ENCODE measurements at regions not wholly inside any gene's neighbourhood (a gene's known extent, or its start where the extent isn't known, plus 50 kb on each side); places are given as distances from the start of the nearest gene placed in this dataset.
A peak's percentile ranks its signal among the peaks of the same experiment; 100 is the strongest.

GRCh38 chr3:193997228-193998122 lies 138.5 kb upstream of the HES1 start:
- DNase-seq: no peak

GRCh38 chr3:193998123-193998448 lies 137.9 kb upstream of the HES1 start:
- DNase-seq: no peak

GRCh38 chr3:193998628-193999195 lies 137.2 kb upstream of the HES1 start:
- no peak for DNase-seq

- DNase-seq: no peak
Measured at GRCh38 chr3:194000100-194000499, 135.8 kb upstream of the HES1 start.

GRCh38 chr3:194000712-194001111 lies 135.2 kb upstream of the HES1 start:
- no peak for DNase-seq

- DNase-seq: no peak
Measured at GRCh38 chr3:194001728-194002459, 134.1 kb upstream of the HES1 start.

GRCh38 chr3:194003114-194004057 lies 132.6 kb upstream of the HES1 start:
- peak; percentile 21 to 57 for DNase-seq

- no peak for DNase-seq
Measured at GRCh38 chr3:194005930-194006501, 129.9 kb upstream of the HES1 start.

- DNase-seq: no peak
Measured at GRCh38 chr3:194007592-194008337, 128.2 kb upstream of the HES1 start.

GRCh38 chr3:194009019-194009418 lies 126.9 kb upstream of the HES1 start:
- DNase-seq: no peak

GRCh38 chr3:194009892-194010533 lies 125.9 kb upstream of the HES1 start:
- no peak for DNase-seq

GRCh38 chr3:194011807-194012206 lies 124.1 kb upstream of the HES1 start:
- no peak for DNase-seq

- no peak for DNase-seq
Measured at GRCh38 chr3:194013928-194014327, 122.0 kb upstream of the HES1 start.

- no peak for DNase-seq
Measured at GRCh38 chr3:194014756-194015155, 121.2 kb upstream of the HES1 start.

- no peak for DNase-seq
Measured at GRCh38 chr3:194019398-194020165, 116.4 kb upstream of the HES1 start.

- no peak for DNase-seq
Measured at GRCh38 chr3:194022052-194022451, 113.9 kb upstream of the HES1 start.

GRCh38 chr3:194022816-194023215 lies 113.1 kb upstream of the HES1 start:
- no peak for DNase-seq

GRCh38 chr3:194023501-194024280 lies 112.3 kb upstream of the HES1 start:
- no peak for DNase-seq

- no peak for DNase-seq
Measured at GRCh38 chr3:194025119-194025518, 110.8 kb upstream of the HES1 start.

Measured in stimulated activated CD4-positive, alpha-beta T cell treated with anti-CD3 and anti-CD28 coated beads, Interleukin-2, amount 100 ng/mL, for 24 hours (primary cell).